22Rv1 (cell line): ENCODE measurements at regions not wholly inside any gene's neighbourhood (a gene's known extent, or its start where the extent isn't known, plus 50 kb on each side); places are given as distances from the start of the nearest gene placed in this dataset.

Source experiments
- ZFX ChIP-seq: fragments of 450-650 bp; IDR thresholded peaks from 2 replicates; pipeline ENCODE4 v1.6.1; 2017; ENCODE audit warnings: antibody characterized with exemption, borderline replicate concordance
- TF ChIP-seq, protein P1 (sequence below): fragments of 450-650 bp; IDR thresholded peaks from 2 replicates; pipeline ENCODE4 v1.5.1; 2017; ENCODE audit warnings: mild to moderate bottlenecking

DNA sequence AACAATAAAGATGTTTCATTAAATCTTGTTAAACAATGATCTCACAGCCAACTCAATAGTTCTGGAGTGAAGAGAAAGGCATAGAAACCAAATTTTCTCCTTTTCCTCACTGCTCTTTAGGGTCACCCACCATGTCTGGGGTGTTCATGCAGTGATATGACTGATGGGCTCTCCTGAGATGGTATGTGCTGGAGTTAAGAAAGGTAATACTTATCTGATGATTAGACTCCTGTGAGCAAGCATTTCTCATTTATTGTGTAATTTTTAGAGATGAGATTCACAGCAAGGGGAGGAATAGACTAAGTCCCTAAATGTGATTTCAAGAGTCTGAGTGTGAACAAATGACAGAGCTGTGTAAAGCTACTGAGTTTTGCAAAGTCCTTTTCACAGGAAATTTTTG, 1361.3 kb upstream of the CELF2 start:
- TF ChIP-seq, protein P1, sequence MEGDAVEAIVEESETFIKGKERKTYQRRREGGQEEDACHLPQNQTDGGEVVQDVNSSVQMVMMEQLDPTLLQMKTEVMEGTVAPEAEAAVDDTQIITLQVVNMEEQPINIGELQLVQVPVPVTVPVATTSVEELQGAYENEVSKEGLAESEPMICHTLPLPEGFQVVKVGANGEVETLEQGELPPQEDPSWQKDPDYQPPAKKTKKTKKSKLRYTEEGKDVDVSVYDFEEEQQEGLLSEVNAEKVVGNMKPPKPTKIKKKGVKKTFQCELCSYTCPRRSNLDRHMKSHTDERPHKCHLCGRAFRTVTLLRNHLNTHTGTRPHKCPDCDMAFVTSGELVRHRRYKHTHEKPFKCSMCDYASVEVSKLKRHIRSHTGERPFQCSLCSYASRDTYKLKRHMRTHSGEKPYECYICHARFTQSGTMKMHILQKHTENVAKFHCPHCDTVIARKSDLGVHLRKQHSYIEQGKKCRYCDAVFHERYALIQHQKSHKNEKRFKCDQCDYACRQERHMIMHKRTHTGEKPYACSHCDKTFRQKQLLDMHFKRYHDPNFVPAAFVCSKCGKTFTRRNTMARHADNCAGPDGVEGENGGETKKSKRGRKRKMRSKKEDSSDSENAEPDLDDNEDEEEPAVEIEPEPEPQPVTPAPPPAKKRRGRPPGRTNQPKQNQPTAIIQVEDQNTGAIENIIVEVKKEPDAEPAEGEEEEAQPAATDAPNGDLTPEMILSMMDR, result no peak
- TF ChIP-seq ZFX, result no peak
